ENCODE measurements at regions not wholly inside any gene's neighbourhood (a gene's known extent, or its start where the extent isn't known, plus 50 kb on each side); places are given as distances from the start of the nearest gene placed in this dataset.
"Not testable (repeated sequence)": the region's sequence is repeated elsewhere in the genome, so short reads cannot be mapped to it uniquely, and the experiment has no call there.

GRCh38 chr7:6939126-6939525 lies 113.1 kb upstream of the CCZ1B start:
- DNase-seq = not testable (repeated sequence)

GRCh38 chr7:6939896-6940295 lies 113.8 kb upstream of the CCZ1B start:
- not testable (repeated sequence) for DNase-seq

- not testable (repeated sequence) for DNase-seq
Observed at GRCh38 chr7:6946873-6947272, 120.8 kb upstream of the CCZ1B start.

- not testable (repeated sequence) for DNase-seq
Observed at GRCh38 chr7:6950231-6950630, 124.2 kb upstream of the CCZ1B start.

- not testable (repeated sequence) for DNase-seq
Observed at GRCh38 chr7:6951553-6951952, 125.5 kb upstream of the CCZ1B start.

GRCh38 chr7:6953138-6953797 lies 127.2 kb upstream of the CCZ1B start:
- not testable (repeated sequence) for DNase-seq

- not testable (repeated sequence) for DNase-seq
Observed at GRCh38 chr7:6953798-6954181, 127.7 kb upstream of the CCZ1B start.

GRCh38 chr7:6955385-6955784 lies 129.3 kb upstream of the CCZ1B start:
- DNase-seq = not testable (repeated sequence)

- peak; percentile 65 for DNase-seq
Observed at GRCh38 chr7:6955990-6956566, 130.0 kb upstream of the CCZ1B start.

- DNase-seq = not testable (repeated sequence)
Observed at GRCh38 chr7:6958371-6958770, 132.3 kb upstream of the CCZ1B start.

- not testable (repeated sequence) for DNase-seq
Observed at GRCh38 chr7:6959942-6960341, 133.9 kb upstream of the CCZ1B start.

GRCh38 chr7:6962871-6963270 lies 136.8 kb upstream of the CCZ1B start:
- not testable (repeated sequence) for DNase-seq

GRCh38 chr7:6965051-6965450 lies 139.0 kb upstream of the CCZ1B start:
- peak; percentile 56 for DNase-seq

- DNase-seq = not testable (repeated sequence)
Observed at GRCh38 chr7:6970180-6970579, 144.1 kb upstream of the CCZ1B start.

GRCh38 chr7:6974876-6975275 lies 148.8 kb upstream of the CCZ1B start:
- DNase-seq = not testable (repeated sequence)

- not testable (repeated sequence) for DNase-seq
Observed at GRCh38 chr7:6975346-6975745, 149.3 kb upstream of the CCZ1B start.

GRCh38 chr7:6977368-6977767 lies 151.3 kb upstream of the CCZ1B start:
- not testable (repeated sequence) for DNase-seq

GRCh38 chr7:6978326-6978725 lies 152.3 kb upstream of the CCZ1B start:
- not testable (repeated sequence) for DNase-seq

- DNase-seq = not testable (repeated sequence)
Observed at GRCh38 chr7:6979456-6979855, 153.4 kb upstream of the CCZ1B start.

- DNase-seq = not testable (repeated sequence)
Observed at GRCh38 chr7:6982375-6982774, 156.3 kb upstream of the CCZ1B start.

GRCh38 chr7:6986892-6987291 lies 160.8 kb upstream of the CCZ1B start:
- DNase-seq = not testable (repeated sequence)

GRCh38 chr7:6988608-6989007 lies 162.5 kb upstream of the CCZ1B start:
- not testable (repeated sequence) for DNase-seq

GRCh38 chr7:6989968-6990367 lies 163.9 kb upstream of the CCZ1B start:
- not testable (repeated sequence) for DNase-seq

- DNase-seq = not testable (repeated sequence)
Observed at GRCh38 chr7:6990426-6991152, 164.5 kb upstream of the CCZ1B start.

All from hematopoietic multipotent progenitor cell treated with erythropoietin and hydrocortisone succinate and interleukin-3 and kit ligand, for 8 days (in vitro differentiated cells).